ENCODE measurements at regions not wholly inside any gene's neighbourhood (a gene's known extent, or its start where the extent isn't known, plus 50 kb on each side); places are given as distances from the start of the nearest gene placed in this dataset.

DNA sequence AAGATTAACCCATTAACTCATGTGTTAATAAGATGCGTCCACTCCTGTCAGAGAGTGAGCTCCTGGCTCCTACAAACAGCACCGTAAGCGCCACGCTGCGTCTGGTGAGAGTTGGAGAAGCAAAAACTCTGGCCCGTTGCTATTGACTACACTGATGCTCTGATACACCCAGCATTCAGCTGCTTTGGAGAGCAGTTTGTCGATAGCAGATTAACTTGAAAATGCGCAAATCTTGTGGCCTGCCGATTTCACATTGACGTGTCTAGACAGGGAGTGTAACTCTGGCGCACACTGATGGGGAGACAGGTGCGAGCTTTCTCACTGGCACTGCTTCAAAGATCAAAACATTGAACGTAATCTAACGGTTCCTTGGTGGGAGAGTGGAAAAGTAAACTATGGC, 151.7 kb upstream of the RPS6KA2 start:
- Histone ChIP-seq H3K36me3 (no peaks in the 10 kb centered on the region), H3K9ac (no peak overlapping the region), H3K4me3 (no peak overlapping the region), H4K20me1 (no peaks in the 10 kb centered on the region), H3K4me1 (no peaks in the 10 kb centered on the region), H3K27me3 (no peaks in the 10 kb centered on the region), H3K9me3 (no peaks in the 10 kb centered on the region), H3K27ac (no peak overlapping the region), H3K4me2 (no peak overlapping the region)
- TF ChIP-seq Cebpa-rat (IDR thresholded peaks at IDR 0.05), result no peak

DNA sequence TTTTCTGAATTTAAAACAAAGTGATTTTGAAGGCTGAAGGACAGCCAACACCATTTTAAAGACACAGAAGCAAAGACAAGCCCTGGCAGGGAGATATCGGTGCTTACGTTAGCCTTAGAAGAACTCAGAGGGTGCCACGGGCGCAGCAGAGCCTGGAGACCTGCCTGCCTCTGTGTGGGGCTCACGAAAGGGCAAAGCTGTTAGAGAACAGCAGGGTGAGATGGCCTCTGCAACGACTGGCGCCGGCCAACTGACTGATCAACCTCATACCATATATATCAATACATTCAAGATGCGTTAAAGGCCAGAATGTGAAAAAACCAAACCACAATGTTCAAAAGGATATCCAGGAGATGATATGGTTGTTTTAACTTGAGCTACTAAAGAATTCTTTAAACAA, 151.0 kb upstream of the RPS6KA2 start:
- Histone ChIP-seq H3K36me3 (no peaks in the 10 kb centered on the region), H3K4me3 (no peak overlapping the region), H4K20me1 (no peaks in the 10 kb centered on the region), H3K9ac (no peak overlapping the region), H3K27ac (no peak overlapping the region), H3K27me3 (no peaks in the 10 kb centered on the region), H3K4me2 (no peak overlapping the region), H3K9me3 (no peaks in the 10 kb centered on the region), H3K4me1 (no peaks in the 10 kb centered on the region)
- no peak for TF ChIP-seq Cebpa-rat (IDR thresholded peaks at IDR 0.05)

DNA sequence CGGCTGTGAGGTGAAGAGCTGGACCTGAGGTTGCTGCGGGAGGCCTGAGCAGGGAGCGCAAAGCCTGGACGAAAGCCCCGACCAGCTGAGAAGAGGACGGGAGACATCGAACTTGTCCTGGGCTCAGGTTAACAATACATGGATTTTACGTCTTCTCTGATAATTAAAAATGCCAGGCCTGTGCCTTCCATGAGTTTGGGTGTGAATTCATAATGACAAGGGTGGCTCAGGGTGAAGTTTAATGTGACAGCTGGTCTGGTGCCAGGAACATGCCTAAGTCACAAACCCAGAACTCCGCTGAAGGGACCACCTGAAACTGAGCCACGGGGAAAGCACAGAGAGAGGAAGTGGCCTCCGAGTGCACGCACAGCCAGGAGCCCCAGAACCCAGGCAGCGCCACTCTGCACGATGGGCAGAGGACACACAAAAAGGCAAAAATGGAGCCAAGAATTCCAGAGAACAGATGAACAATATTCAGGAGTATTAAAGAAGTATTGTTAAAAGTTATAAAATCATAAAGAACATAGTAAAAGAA, 150.1 kb upstream of the RPS6KA2 start:
- no peak for TF ChIP-seq Cebpa-rat (IDR thresholded peaks at IDR 0.05)
- Histone ChIP-seq H3K9me3 (no peaks in the 10 kb centered on the region), H3K36me3 (no peaks in the 10 kb centered on the region), H3K27ac (no peak overlapping the region), H3K27me3 (no peaks in the 10 kb centered on the region), H4K20me1 (no peaks in the 10 kb centered on the region), H3K4me3 (no peak overlapping the region), H3K4me1 (no peaks in the 10 kb centered on the region), H3K9ac (no peak overlapping the region), H3K4me2 (no peak overlapping the region)

DNA sequence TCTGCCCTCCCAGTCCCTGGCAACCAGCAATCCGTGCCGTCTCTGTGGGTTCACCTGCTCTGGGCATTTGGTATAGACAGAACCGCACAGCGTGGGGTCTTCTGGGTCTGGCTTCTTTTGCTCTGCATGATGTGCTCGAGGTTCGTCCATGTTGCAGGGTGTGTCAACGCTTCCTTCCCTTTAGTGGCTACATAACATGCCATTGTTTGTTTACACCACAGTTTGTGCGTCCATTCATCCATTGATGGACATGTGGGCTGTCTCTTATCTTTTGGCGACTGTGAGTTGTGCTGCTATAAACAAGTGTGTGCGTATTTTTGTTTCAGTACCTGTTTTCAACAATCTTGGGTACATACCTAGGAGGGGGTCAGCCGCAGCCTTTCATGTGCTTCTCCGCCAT, 149.5 kb upstream of the RPS6KA2 start:
- no peaks in the 10 kb centered on the region for H3K36me3 ChIP-seq
- no peak overlapping the region for H3K4me3 ChIP-seq
- peaks cover under 1% of the 10 kb centered on the region; the same call in 1 of the 2 replicates for H3K4me1 ChIP-seq
- H3K27me3 ChIP-seq, result no peaks in the 10 kb centered on the region
- no peak for TF ChIP-seq Cebpa-rat (IDR thresholded peaks at IDR 0.05)
- no peak overlapping the region for H3K4me2 ChIP-seq
- no peaks in the 10 kb centered on the region for H3K9me3 ChIP-seq
- H3K27ac ChIP-seq, result no peak overlapping the region
- no peak overlapping the region for H3K9ac ChIP-seq
- no peaks in the 10 kb centered on the region for H4K20me1 ChIP-seq

DNA sequence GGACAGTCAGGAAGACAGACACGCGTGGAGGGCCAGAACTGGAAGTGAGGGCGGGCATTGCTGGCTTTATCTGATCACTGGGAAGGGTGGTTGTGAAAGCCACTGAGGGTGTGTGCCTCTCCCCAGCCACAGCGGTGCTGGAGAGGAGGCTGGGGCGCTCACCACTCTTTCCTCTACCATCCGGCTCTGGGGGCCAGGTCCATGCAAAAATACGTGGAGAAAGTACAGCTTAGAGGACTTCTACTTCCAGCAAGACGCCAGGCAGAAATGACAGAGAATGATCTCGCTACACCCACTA, 148.8 kb upstream of the RPS6KA2 start:
- no peak overlapping the region for H3K9ac ChIP-seq
- H3K27ac ChIP-seq, result no peak overlapping the region
- H3K4me2 ChIP-seq, result no peak overlapping the region
- H3K27me3 ChIP-seq, result no peaks in the 10 kb centered on the region
- no peaks in the 10 kb centered on the region for H3K9me3 ChIP-seq
- TF ChIP-seq Cebpa-rat (IDR thresholded peaks at IDR 0.05), result no peak
- peaks cover 7% of the 10 kb centered on the region for H3K4me1 ChIP-seq
- H4K20me1 ChIP-seq, result no peaks in the 10 kb centered on the region
- H3K4me3 ChIP-seq, result no peak overlapping the region
- H3K36me3 ChIP-seq, result no peaks in the 10 kb centered on the region

DNA sequence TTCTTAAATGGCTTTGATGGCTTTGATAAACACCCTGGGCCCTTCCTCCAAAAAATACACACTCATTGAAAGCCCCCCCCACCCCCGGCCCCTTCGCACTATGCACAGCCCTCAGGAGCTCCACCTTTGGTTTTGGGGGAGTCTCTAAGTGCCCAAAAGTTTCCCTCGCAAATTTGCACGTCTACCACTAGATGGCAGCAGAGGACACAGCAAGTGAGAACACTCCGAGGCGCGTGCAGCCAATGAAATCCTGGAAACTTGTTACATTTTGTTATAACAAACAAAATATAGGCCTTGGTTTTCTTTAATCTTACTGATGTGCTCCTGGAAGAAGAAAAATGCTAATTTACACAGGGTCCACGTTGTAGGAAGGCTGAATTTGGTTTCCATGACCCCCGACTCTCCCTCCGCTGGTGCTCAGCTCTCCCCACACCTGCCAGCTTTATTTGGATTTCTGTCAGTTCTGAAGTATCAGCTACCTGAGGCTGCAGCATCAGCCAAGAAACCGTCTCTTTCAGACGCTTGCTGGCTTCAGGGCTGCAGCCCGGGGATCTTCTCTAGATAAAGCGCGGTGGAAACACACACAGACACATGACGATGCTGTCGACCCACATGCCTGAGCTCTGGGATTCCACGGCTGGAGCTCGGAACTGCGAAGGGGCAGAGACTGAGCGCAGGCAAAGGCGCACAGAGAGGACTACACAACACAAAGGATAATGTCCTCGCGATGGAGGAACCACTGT, 148.3 kb upstream of the RPS6KA2 start:
- H3K9ac ChIP-seq, result no peak overlapping the region
- no peak overlapping the region for H3K4me2 ChIP-seq
- no peak overlapping the region for H3K4me3 ChIP-seq
- H3K27me3 ChIP-seq, result no peaks in the 10 kb centered on the region
- H3K27ac ChIP-seq, result no peak overlapping the region
- H3K4me1 ChIP-seq, result peaks cover 13% of the 10 kb centered on the region
- no peaks in the 10 kb centered on the region for H3K9me3 ChIP-seq
- no peak for TF ChIP-seq Cebpa-rat (IDR thresholded peaks at IDR 0.05)
- no peaks in the 10 kb centered on the region for H3K36me3 ChIP-seq
- no peaks in the 10 kb centered on the region for H4K20me1 ChIP-seq

DNA sequence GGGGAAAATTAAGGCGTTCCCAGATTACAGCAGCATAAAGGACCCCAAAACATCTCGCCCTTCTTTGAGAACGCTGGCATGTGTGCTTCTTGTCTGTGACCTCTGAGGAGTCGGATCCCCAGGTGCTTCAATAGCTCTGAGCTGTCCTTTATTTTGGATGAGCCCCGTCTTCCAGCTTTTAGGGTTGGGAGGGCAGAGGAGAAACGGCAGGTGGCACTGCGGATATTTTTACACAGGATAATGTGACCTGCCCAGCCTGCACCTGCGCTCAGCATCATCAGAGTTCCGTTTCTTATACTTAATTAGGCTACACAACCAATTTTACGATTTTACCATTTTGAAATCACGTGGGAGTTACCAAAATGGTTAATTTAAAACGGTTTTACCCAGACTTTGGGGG, 147.7 kb upstream of the RPS6KA2 start:
- Histone ChIP-seq H3K27me3 (no peaks in the 10 kb centered on the region), H3K9me3 (no peaks in the 10 kb centered on the region), H3K4me2 (no peak overlapping the region)

DNA sequence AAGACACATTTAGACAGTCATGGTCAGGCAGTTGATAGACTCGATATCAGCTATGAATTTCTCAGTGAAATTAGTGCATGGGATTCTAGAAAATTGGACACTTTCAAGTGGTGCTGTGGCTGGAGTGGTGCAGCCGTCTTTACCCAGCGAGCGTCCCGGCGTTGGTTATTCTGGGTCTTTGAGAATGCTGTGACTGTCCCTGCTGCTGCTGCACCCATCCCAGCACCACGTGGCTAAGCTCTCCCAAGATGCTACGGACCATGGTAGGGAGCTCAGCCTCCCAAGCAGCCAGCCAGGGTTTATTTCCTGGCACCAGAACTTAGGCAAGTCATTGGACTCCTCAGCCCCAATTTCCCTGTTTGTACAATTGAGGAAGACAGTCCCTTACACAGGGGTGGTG, 147.2 kb upstream of the RPS6KA2 start:
- H3K9me3 ChIP-seq, result no peaks in the 10 kb centered on the region
- H3K36me3 ChIP-seq, result no peaks in the 10 kb centered on the region
- H3K4me2 ChIP-seq, result no peak overlapping the region
- H4K20me1 ChIP-seq, result no peaks in the 10 kb centered on the region
- no peak overlapping the region for H3K4me3 ChIP-seq
- TF ChIP-seq Cebpa-rat (IDR thresholded peaks at IDR 0.05), result no peak
- peaks cover 14% of the 10 kb centered on the region for H3K4me1 ChIP-seq
- no peaks in the 10 kb centered on the region for H3K27me3 ChIP-seq
- no peak overlapping the region for H3K27ac ChIP-seq
- H3K9ac ChIP-seq, result no peak overlapping the region

More for the DNA sequence above, 147.7 kb upstream of the RPS6KA2 start:
- Histone ChIP-seq H3K4me1 (peaks cover 14% of the 10 kb centered on the region), H3K4me3 (no peak overlapping the region), H4K20me1 (no peaks in the 10 kb centered on the region), H3K9ac (no peak overlapping the region), H3K36me3 (no peaks in the 10 kb centered on the region), H3K27ac (no peak overlapping the region)
- TF ChIP-seq Cebpa-rat (IDR thresholded peaks at IDR 0.05), result no peak

DNA sequence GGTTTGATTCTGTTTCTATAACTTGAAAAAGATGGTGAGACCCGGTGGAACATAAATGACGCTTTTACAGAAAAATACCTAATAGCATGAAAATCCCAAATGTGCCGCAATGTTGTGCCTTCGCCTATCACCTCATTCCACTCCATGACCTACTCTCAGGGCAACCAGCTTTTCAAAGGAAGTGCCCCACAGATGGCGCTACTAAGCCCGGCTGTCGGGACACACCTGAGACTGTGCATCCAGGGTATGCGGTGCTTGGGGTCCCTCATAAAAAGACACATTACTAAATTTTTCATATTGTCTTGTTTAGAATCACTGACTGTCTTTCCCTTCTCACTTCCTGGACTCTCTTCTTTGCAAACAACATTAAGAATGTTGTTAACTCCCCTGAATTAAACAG, 145.5 kb upstream of the RPS6KA2 start:
- H3K4me2 ChIP-seq, result no peak overlapping the region
- H3K4me1 ChIP-seq, result peaks cover 14% of the 10 kb centered on the region
- no peaks in the 10 kb centered on the region for H3K36me3 ChIP-seq
- H4K20me1 ChIP-seq, result no peaks in the 10 kb centered on the region
- H3K9me3 ChIP-seq, result no peaks in the 10 kb centered on the region
- H3K27me3 ChIP-seq, result no peaks in the 10 kb centered on the region
- no peak for TF ChIP-seq Cebpa-rat (IDR thresholded peaks at IDR 0.05)
- no peak overlapping the region for H3K4me3 ChIP-seq
- H3K9ac ChIP-seq, result no peak overlapping the region
- no peak overlapping the region for H3K27ac ChIP-seq

DNA sequence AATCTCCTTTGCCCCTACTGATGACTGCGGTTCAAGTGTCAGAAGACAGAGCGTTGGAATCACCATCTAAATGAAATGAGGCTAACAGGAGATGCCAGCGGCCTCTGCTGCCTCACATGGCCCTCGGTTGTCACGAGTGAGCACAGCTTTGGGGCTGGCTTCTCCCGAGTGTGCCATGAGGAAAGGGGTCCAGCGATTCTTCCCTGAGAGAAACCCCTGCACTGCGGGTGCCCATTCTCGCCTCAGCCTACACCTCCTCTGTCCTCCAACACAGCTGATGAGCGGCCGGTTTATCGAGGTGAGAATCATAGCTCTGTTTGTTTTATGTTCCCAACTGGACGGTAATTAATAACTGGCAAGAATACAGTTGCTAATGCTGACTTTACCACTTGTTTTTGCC, 144.7 kb upstream of the RPS6KA2 start:
- no peak for TF ChIP-seq Cebpa-rat (IDR thresholded peaks at IDR 0.05)
- Histone ChIP-seq H3K4me3 (no peak overlapping the region), H3K4me2 (peak overlapping the region; percentile 62; the same call in 1 of the 2 replicates), H4K20me1 (no peaks in the 10 kb centered on the region), H3K27ac (no peak overlapping the region), H3K27me3 (no peaks in the 10 kb centered on the region), H3K36me3 (no peaks in the 10 kb centered on the region), H3K4me1 (peaks cover 14% of the 10 kb centered on the region), H3K9ac (no peak overlapping the region), H3K9me3 (no peaks in the 10 kb centered on the region)

Measured in BLaER1 (cell line).